HG03066 (cell line): ENCODE measurements at regions not wholly inside any gene's neighbourhood (a gene's known extent, or its start where the extent isn't known, plus 50 kb on each side); places are given as distances from the start of the nearest gene placed in this dataset.
A peak's percentile ranks its signal among the peaks of the same experiment; 100 is the strongest.

Source experiments
- ATAC-seq: cut with Tn5 transposase; IDR thresholded peaks from one replicate; pipeline ENCODE4 v1.9.1; 2021; ENCODE audit warnings: low read depth; ENCODE audit not compliant: unreplicated experiment

- ATAC-seq: peak; percentile 61
Observed at GRCh38 chr11:111098091-111098490, 147.4 kb upstream of the POU2AF2 start.

GRCh38 chr11:111097191-111097590 is 148.3 kb upstream of the POU2AF2 start:
- ATAC-seq: peak; percentile 55

- ATAC-seq: no peak
Observed at GRCh38 chr11:111095327-111095726, 150.2 kb upstream of the POU2AF2 start.

GRCh38 chr11:111093061-111093460 is 152.5 kb upstream of the POU2AF2 start:
- ATAC-seq: no peak

GRCh38 chr11:111091321-111091938 is 154.1 kb upstream of the POU2AF2 start:
- no peak for ATAC-seq

- ATAC-seq: no peak
Observed at GRCh38 chr11:111089759-111090158, 155.8 kb upstream of the POU2AF2 start.

GRCh38 chr11:111088847-111089355 is 156.6 kb upstream of the POU2AF2 start:
- no peak for ATAC-seq

GRCh38 chr11:111086058-111086457 is 159.5 kb upstream of the POU2AF2 start:
- no peak for ATAC-seq

- ATAC-seq: no peak
Observed at GRCh38 chr11:111082664-111083063, 162.9 kb upstream of the POU2AF2 start.

- no peak for ATAC-seq
Observed at GRCh38 chr11:111081021-111081511, 164.5 kb upstream of the POU2AF2 start.

GRCh38 chr11:111077530-111078322 is 167.8 kb upstream of the POU2AF2 start:
- no peak for ATAC-seq

GRCh38 chr11:111069066-111069465 is 176.5 kb upstream of the POU2AF2 start:
- no peak for ATAC-seq

- no peak for ATAC-seq
Observed at GRCh38 chr11:111067994-111068393, 177.5 kb upstream of the POU2AF2 start.

GRCh38 chr11:111066846-111067245 is 178.7 kb upstream of the POU2AF2 start:
- no peak for ATAC-seq

- ATAC-seq: no peak
Observed at GRCh38 chr11:111063726-111064517, 181.6 kb upstream of the POU2AF2 start.

GRCh38 chr11:111062420-111062819 is 183.1 kb upstream of the POU2AF2 start:
- ATAC-seq: no peak

- ATAC-seq: no peak
Observed at GRCh38 chr11:111059726-111060125, 185.8 kb upstream of the POU2AF2 start.

- ATAC-seq: no peak
Observed at GRCh38 chr11:111049131-111049530, 196.4 kb upstream of the POU2AF2 start.

GRCh38 chr11:111047374-111047773 is 198.2 kb upstream of the POU2AF2 start:
- ATAC-seq: no peak

GRCh38 chr11:111046291-111046690 is 199.2 kb upstream of the POU2AF2 start:
- ATAC-seq: no peak

- no peak for ATAC-seq
Observed at GRCh38 chr11:111045874-111046273, 199.7 kb upstream of the POU2AF2 start.
